ENCODE measurements at regions not wholly inside any gene's neighbourhood (a gene's known extent, or its start where the extent isn't known, plus 50 kb on each side); places are given as distances from the start of the nearest gene placed in this dataset.

DNA sequence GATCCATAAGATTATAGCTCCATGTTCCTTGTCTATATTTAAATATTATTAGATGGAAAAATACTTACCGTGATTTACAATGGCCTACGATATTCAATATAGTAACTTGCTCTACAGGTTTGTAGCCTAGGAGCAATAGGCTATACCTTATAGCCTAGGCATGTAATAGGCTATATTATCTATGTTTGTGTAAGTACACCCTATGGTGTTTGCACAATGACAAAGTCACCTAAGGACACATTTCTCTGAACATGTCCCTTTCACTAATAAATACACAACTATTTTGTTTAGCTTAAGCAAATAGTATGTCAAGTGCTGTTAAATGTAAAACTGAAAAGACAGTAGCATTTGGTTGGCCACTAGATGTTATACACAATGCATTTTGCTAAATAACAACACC lies 248.9 kb upstream of the ADGRL4 start:
- no CpG with 5 or more reads among the region's 2 CpGs for WGBS
- Histone ChIP-seq H3K4ac (ENCODE audit: low read depth in 1 of 2, low read length in 2 of 2) (no peak overlapping the region), H3K14ac (ENCODE audit: low read length in 2 of 2) (no peak overlapping the region), H3K79me1 (replicated peaks; ENCODE audit: low read length, poor library complexity, severe bottlenecking) (no peaks in the 10 kb centered on the region), H2BK12ac (ENCODE audit: low read length in 2 of 2) (no peak overlapping the region), H3K18ac (ENCODE audit: low read depth in 1 of 2, low read length in 2 of 2) (no peak overlapping the region), H4K8ac (ENCODE audit: low read length) (no peak overlapping the region), H2BK15ac (ENCODE audit: low read depth, poor library complexity, severe bottlenecking) (no peak overlapping the region), H2BK5ac (ENCODE audit: low read depth, low read length, poor library complexity, severe bottlenecking) (no peak overlapping the region), H3K27me3 (ENCODE audit: control insufficient read depth in 1 of 2, insufficient read depth in 1 of 2, low read length in 2 of 2) (no peaks in the 10 kb centered on the region), H3K4me2 (ENCODE audit: low read length, poor library complexity, severe bottlenecking) (no peak overlapping the region), H3K23ac (ENCODE audit: low read length in 2 of 2) (no peak overlapping the region), H3K4me3 (ENCODE audit: insufficient read depth in 1 of 2, low read depth in 1 of 2, low read length in 2 of 2) (no peak overlapping the region), H2AFZ (ENCODE audit: low read depth, low read length) (no peak overlapping the region), H3K9me3 (ENCODE audit: control insufficient read depth, low read length) (no peaks in the 10 kb centered on the region), H2AK5ac (ENCODE audit: low read length, severe bottlenecking) (no peak overlapping the region), H2BK120ac (ENCODE audit: low read depth, low read length) (no peak overlapping the region), H3K36me3 (ENCODE audit: control insufficient read depth in 1 of 2, insufficient read depth in 2 of 2, low read depth in 1 of 2, low read length in 2 of 2) (no peaks in the 10 kb centered on the region), H3K4me1 (ENCODE audit: control insufficient read depth, insufficient read depth, low read depth, low read length) (no peaks in the 10 kb centered on the region), H3K27ac (ENCODE audit: low read length, poor library complexity, severe bottlenecking) (no peak overlapping the region), H3K9ac (ENCODE audit: low read length) (no peak overlapping the region), H4K91ac (ENCODE audit: low read length) (no peak overlapping the region)
- DNase-seq, result no peak

GRCh38 chr1:79252598-79252997 lies 246.1 kb upstream of the ADGRL4 start:
- Histone ChIP-seq H3K14ac (ENCODE audit: low read length in 2 of 2) (no peak overlapping the region), H4K91ac (ENCODE audit: low read length) (no peak overlapping the region), H3K4ac (ENCODE audit: low read depth in 1 of 2, low read length in 2 of 2) (no peak overlapping the region), H3K36me3 (ENCODE audit: control insufficient read depth in 1 of 2, insufficient read depth in 2 of 2, low read depth in 1 of 2, low read length in 2 of 2) (no peaks in the 10 kb centered on the region), H3K27me3 (ENCODE audit: control insufficient read depth in 1 of 2, insufficient read depth in 1 of 2, low read length in 2 of 2) (no peaks in the 10 kb centered on the region), H3K4me3 (ENCODE audit: insufficient read depth in 1 of 2, low read depth in 1 of 2, low read length in 2 of 2) (no peak overlapping the region), H2BK5ac (ENCODE audit: low read depth, low read length, poor library complexity, severe bottlenecking) (no peak overlapping the region), H3K18ac (ENCODE audit: low read depth in 1 of 2, low read length in 2 of 2) (no peak overlapping the region), H3K9me3 (ENCODE audit: control insufficient read depth, low read length) (no peaks in the 10 kb centered on the region), H4K8ac (ENCODE audit: low read length) (no peak overlapping the region), H3K4me2 (ENCODE audit: low read length, poor library complexity, severe bottlenecking) (no peak overlapping the region), H3K9ac (ENCODE audit: low read length) (no peak overlapping the region), H2BK15ac (ENCODE audit: low read depth, poor library complexity, severe bottlenecking) (no peak overlapping the region), H2AFZ (ENCODE audit: low read depth, low read length) (no peak overlapping the region), H3K27ac (ENCODE audit: low read length, poor library complexity, severe bottlenecking) (no peak overlapping the region), H2BK120ac (ENCODE audit: low read depth, low read length) (no peak overlapping the region), H3K79me1 (replicated peaks; ENCODE audit: low read length, poor library complexity, severe bottlenecking) (no peaks in the 10 kb centered on the region), H2AK5ac (ENCODE audit: low read length, severe bottlenecking) (no peak overlapping the region), H3K23ac (ENCODE audit: low read length in 2 of 2) (no peak overlapping the region), H3K4me1 (ENCODE audit: control insufficient read depth, insufficient read depth, low read depth, low read length) (no peaks in the 10 kb centered on the region), H2BK12ac (ENCODE audit: low read length in 2 of 2) (no peak overlapping the region)
- no peak for DNase-seq
- 80% methylated on average over 2 of the region's 3 CpGs for WGBS

GRCh38 chr1:79239840-79240239 lies 233.3 kb upstream of the ADGRL4 start:
- Histone ChIP-seq H3K9me3 (ENCODE audit: control insufficient read depth, low read length) (no peaks in the 10 kb centered on the region), H2BK12ac (ENCODE audit: low read length in 2 of 2) (no peak overlapping the region), H3K4ac (ENCODE audit: low read depth in 1 of 2, low read length in 2 of 2) (no peak overlapping the region), H2BK120ac (ENCODE audit: low read depth, low read length) (no peak overlapping the region), H3K4me3 (ENCODE audit: insufficient read depth in 1 of 2, low read depth in 1 of 2, low read length in 2 of 2) (no peak overlapping the region), H3K14ac (ENCODE audit: low read length in 2 of 2) (no peak overlapping the region), H2AFZ (ENCODE audit: low read depth, low read length) (no peak overlapping the region), H2AK5ac (ENCODE audit: low read length, severe bottlenecking) (no peak overlapping the region), H2BK15ac (ENCODE audit: low read depth, poor library complexity, severe bottlenecking) (no peak overlapping the region), H2BK5ac (ENCODE audit: low read depth, low read length, poor library complexity, severe bottlenecking) (no peak overlapping the region), H3K79me1 (replicated peaks; ENCODE audit: low read length, poor library complexity, severe bottlenecking) (no peaks in the 10 kb centered on the region), H3K27ac (ENCODE audit: low read length, poor library complexity, severe bottlenecking) (no peak overlapping the region), H4K91ac (ENCODE audit: low read length) (no peak overlapping the region), H3K9ac (ENCODE audit: low read length) (no peak overlapping the region), H3K18ac (ENCODE audit: low read depth in 1 of 2, low read length in 2 of 2) (no peak overlapping the region), H3K36me3 (ENCODE audit: control insufficient read depth in 1 of 2, insufficient read depth in 2 of 2, low read depth in 1 of 2, low read length in 2 of 2) (no peaks in the 10 kb centered on the region), H3K4me1 (ENCODE audit: control insufficient read depth, insufficient read depth, low read depth, low read length) (no peaks in the 10 kb centered on the region), H3K4me2 (ENCODE audit: low read length, poor library complexity, severe bottlenecking) (no peak overlapping the region), H4K8ac (ENCODE audit: low read length) (no peak overlapping the region), H3K27me3 (ENCODE audit: control insufficient read depth in 1 of 2, insufficient read depth in 1 of 2, low read length in 2 of 2) (no peaks in the 10 kb centered on the region), H3K23ac (ENCODE audit: low read length in 2 of 2) (peak overlapping the region in 1 of 2 experiments; percentile 40)
- DNase-seq, result no peak
- WGBS, result 90% methylated on average over 5 of the region's 5 CpGs

DNA sequence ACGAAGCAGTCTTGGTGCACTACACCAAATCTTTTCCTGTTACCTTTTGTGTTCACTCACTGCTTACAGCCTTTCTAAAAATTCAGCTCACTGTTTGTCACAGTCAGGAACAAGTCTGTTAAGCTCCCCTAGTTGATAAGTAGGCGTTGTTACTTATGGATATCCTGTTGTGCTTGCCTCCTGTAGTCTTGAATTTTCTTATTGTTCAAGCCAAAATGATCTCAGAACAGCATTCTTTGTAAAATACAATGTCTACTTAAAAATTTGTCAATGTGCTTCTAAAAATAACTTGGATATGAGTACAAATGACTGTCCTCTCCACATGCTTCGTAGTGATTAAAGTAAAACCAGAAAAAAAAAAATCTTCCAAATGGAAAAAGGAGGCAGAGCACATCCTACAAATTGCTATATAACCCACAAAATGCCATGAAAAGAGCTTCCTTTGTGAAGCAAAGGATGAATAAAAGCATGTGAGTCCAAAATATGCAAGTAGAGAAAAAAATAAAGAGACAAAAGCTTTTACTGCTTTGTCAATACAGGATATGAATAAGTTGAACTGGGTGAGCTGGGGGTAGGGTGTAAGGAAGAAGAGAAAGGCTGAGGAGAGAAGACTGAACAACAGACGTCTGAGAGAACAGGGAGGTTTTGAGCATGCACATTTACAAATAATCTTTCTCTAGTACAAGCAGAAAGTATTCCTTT lies 228.9 kb upstream of the ADGRL4 start:
- Histone ChIP-seq H3K27me3 (ENCODE audit: control insufficient read depth in 1 of 2, insufficient read depth in 1 of 2, low read length in 2 of 2) (no peaks in the 10 kb centered on the region), H4K8ac (ENCODE audit: low read length) (no peak overlapping the region), H3K27ac (ENCODE audit: low read length, poor library complexity, severe bottlenecking) (no peak overlapping the region), H2BK15ac (ENCODE audit: low read depth, poor library complexity, severe bottlenecking) (no peak overlapping the region), H3K79me1 (replicated peaks; ENCODE audit: low read length, poor library complexity, severe bottlenecking) (no peaks in the 10 kb centered on the region), H3K9me3 (ENCODE audit: control insufficient read depth, low read length) (no peaks in the 10 kb centered on the region), H3K9ac (ENCODE audit: low read length) (peak overlapping the region; percentile 65), H3K4ac (ENCODE audit: low read depth in 1 of 2, low read length in 2 of 2) (no peak overlapping the region), H3K4me1 (ENCODE audit: control insufficient read depth, insufficient read depth, low read depth, low read length) (no peaks in the 10 kb centered on the region), H3K23ac (ENCODE audit: low read length in 2 of 2) (no peak overlapping the region), H4K91ac (ENCODE audit: low read length) (no peak overlapping the region), H2AFZ (ENCODE audit: low read depth, low read length) (no peak overlapping the region), H2BK120ac (ENCODE audit: low read depth, low read length) (no peak overlapping the region), H2BK5ac (ENCODE audit: low read depth, low read length, poor library complexity, severe bottlenecking) (no peak overlapping the region), H3K4me2 (ENCODE audit: low read length, poor library complexity, severe bottlenecking) (no peak overlapping the region), H3K14ac (ENCODE audit: low read length in 2 of 2) (no peak overlapping the region), H2AK5ac (ENCODE audit: low read length, severe bottlenecking) (no peak overlapping the region), H3K4me3 (ENCODE audit: insufficient read depth in 1 of 2, low read depth in 1 of 2, low read length in 2 of 2) (peak overlapping the region in 1 of 2 experiments; percentile 31), H3K18ac (ENCODE audit: low read depth in 1 of 2, low read length in 2 of 2) (no peak overlapping the region), H2BK12ac (ENCODE audit: low read length in 2 of 2) (no peak overlapping the region), H3K36me3 (ENCODE audit: control insufficient read depth in 1 of 2, insufficient read depth in 2 of 2, low read depth in 1 of 2, low read length in 2 of 2) (no peaks in the 10 kb centered on the region)
- DNase-seq, result peak; percentile 1
- 64% methylated on average over 1 of the region's 4 CpGs for WGBS

Data from mesenchymal stem cell (in vitro differentiated cells and primary cell).